Epithelial cell of esophagus (primary cell): ENCODE measurements at regions not wholly inside any gene's neighbourhood (a gene's known extent, or its start where the extent isn't known, plus 50 kb on each side); places are given as distances from the start of the nearest gene placed in this dataset.

ENCODE experiments used
- DNase-seq: peaks from one replicate; pipeline ENCODE4 v3.0.0; 2010; ENCODE audit warnings: low read depth
- H3K4me3 ChIP-seq: 2 replicates; pipeline ENCODE4 v1.5.1; 2011; ENCODE audit warnings: mild to moderate bottlenecking, low read length, control low read depth
- TF ChIP-seq, protein P1 (sequence below): IDR thresholded peaks from 2 replicates; pipeline ENCODE4 v1.5.1; 2011; ENCODE audit warnings: low read depth, mild to moderate bottlenecking, low read length, control low read depth, inconsistent platforms; ENCODE audit not compliant: insufficient read depth; ENCODE audit errors: missing control alignments

GRCh38 chr18:78363556-78364387 is 615.8 kb upstream of the SALL3 start:
- no peak overlapping the region for H3K4me3 ChIP-seq
- TF ChIP-seq, protein P1, sequence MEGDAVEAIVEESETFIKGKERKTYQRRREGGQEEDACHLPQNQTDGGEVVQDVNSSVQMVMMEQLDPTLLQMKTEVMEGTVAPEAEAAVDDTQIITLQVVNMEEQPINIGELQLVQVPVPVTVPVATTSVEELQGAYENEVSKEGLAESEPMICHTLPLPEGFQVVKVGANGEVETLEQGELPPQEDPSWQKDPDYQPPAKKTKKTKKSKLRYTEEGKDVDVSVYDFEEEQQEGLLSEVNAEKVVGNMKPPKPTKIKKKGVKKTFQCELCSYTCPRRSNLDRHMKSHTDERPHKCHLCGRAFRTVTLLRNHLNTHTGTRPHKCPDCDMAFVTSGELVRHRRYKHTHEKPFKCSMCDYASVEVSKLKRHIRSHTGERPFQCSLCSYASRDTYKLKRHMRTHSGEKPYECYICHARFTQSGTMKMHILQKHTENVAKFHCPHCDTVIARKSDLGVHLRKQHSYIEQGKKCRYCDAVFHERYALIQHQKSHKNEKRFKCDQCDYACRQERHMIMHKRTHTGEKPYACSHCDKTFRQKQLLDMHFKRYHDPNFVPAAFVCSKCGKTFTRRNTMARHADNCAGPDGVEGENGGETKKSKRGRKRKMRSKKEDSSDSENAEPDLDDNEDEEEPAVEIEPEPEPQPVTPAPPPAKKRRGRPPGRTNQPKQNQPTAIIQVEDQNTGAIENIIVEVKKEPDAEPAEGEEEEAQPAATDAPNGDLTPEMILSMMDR: no peak
- no peak for DNase-seq

GRCh38 chr18:78364388-78364960 is 615.1 kb upstream of the SALL3 start:
- DNase-seq: no peak
- no peak overlapping the region for H3K4me3 ChIP-seq
- TF ChIP-seq, protein P1: no peak

DNA sequence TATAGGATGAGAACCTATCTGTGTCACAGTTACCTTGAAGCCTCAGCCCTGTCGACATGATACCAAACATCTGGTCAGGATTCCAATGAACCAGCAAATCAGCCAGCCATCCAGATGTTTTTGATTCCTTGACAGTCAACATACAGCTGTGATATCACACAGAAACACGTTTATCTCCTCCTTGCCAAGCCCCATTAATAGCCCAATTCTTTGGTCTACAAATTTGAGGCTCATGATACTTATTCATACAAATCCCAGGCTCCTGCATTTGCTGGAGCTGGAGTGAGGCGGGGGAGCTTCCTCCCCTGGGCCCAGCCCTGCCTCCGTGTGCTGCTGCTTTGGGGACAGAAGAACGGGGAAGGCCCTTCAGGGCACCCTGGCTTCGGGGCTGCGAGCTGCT is 611.6 kb upstream of the SALL3 start:
- no peak overlapping the region for H3K4me3 ChIP-seq
- TF ChIP-seq, protein P1: no peak
- no peak for DNase-seq

DNA sequence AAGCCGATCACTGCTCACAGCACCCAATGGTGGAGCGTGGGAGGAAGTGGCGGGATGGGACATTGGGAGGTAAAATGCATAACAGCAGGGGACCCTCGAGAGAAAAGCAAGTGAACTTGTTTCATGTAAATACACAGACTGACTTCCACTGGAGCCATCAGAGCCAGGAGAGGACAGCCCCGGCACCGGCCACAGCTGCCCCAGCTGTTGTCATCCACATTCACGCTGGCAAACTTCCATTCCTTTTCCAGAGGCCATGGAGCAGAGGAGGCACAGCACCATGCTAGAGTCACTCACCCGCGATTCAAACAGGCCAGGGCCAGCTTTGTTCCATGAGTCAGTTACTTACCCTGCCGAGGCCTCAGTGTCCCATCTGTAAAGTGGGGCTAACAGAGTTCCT is 610.9 kb upstream of the SALL3 start:
- no peak overlapping the region for H3K4me3 ChIP-seq
- no peak for DNase-seq
- TF ChIP-seq, protein P1: no peak

- no peak for DNase-seq
- no peak overlapping the region for H3K4me3 ChIP-seq
- TF ChIP-seq, protein P1: no peak
Observed at GRCh38 chr18:78376046-78376445, 603.6 kb upstream of the SALL3 start.

DNA sequence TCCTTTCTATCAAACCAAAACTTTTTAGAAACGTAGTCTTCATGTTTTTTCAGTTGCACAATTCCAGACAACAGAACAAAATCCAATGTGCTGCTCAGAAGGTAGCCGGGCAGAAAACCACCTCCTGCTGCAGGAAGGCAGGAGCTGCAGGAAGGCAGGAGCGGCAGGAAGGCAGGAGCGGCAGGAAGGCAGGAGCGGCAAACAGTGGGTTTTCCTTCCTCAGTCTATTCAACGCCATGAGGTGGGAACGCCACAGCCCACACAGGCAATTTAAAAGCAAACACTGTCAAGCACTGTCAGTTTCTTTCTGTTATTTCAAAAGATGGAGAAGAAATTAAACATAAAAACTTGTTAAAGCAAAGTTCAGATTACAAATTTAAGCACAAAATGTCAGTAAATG is 601.2 kb upstream of the SALL3 start:
- DNase-seq: no peak
- TF ChIP-seq, protein P1: no peak
- H3K4me3 ChIP-seq: no peak overlapping the region

DNA sequence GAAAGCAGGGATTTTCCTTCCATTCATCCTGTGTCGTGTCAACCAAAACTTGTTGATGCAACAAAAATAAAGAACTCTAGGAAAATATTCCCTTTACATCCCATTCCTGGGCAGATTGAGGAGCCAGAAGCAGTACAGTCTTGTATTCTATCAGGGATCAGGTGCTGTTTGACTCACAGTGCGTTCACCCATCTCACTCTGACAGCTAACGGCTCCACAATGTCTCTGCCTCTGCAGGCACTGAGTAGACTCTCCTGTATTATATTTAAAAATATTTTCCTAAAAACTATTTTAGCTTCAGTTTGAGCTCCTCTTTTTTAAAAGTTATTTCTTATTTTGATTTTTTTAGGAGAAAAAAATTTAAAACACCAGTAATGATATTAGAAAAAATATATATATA is 600.6 kb upstream of the SALL3 start:
- no peak for DNase-seq
- TF ChIP-seq, protein P1: no peak
- no peak overlapping the region for H3K4me3 ChIP-seq
